NCI-H1417 treated with DMSO at 0.1 percent for 48 hours (cell line): ENCODE measurements at regions not wholly inside any gene's neighbourhood (a gene's known extent, or its start where the extent isn't known, plus 50 kb on each side); places are given as distances from the start of the nearest gene placed in this dataset.

ENCODE experiments used
- DNase-seq: peaks from one replicate; lab custom pipeline; 2025; lab: John Stamatoyannopoulos, UW

GRCh38 chr11:19560156-19560555 lies 152.5 kb upstream of the NAV2 start:
- no peak for DNase-seq

- DNase-seq: no peak
Observed at GRCh38 chr11:19559746-19560145, 152.9 kb upstream of the NAV2 start.

DNA sequence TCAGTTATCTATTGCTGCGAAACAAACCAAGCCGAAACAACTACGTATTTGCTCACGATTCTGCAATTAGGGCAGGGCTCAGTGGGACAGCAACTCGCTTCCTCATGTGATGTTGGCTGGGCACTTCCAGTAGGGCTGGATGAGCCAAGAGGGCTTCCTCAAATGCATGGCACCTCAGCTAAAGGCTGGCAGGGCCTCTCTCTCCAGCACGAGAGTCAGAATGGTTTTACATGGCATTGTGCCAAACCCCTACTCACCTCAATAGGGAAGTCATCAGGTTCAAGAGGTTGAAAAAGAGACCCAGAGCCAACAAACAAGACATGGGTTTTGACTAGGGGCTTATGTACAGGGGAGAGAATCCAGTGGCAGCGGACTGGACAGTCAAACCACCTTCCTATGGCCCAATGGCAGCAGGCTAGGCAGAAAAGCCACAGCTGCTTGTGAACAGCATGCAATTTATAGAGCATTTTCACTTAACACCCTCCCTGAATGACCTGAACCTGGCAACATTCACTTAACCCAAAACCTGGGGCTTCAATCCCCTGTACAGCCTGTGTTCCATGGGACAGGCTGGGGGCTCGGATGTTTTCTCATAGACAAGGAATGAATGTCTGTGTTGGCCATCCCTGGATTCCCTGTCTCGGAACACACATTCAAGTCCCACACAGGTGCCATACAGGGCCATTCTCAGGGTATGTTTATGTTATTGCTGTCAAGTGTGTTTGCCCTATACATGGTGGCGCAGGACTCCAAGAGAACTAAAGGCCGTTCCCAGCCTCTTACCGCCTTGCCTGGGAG lies 154.2 kb upstream of the NAV2 start:
- no peak for DNase-seq

DNA sequence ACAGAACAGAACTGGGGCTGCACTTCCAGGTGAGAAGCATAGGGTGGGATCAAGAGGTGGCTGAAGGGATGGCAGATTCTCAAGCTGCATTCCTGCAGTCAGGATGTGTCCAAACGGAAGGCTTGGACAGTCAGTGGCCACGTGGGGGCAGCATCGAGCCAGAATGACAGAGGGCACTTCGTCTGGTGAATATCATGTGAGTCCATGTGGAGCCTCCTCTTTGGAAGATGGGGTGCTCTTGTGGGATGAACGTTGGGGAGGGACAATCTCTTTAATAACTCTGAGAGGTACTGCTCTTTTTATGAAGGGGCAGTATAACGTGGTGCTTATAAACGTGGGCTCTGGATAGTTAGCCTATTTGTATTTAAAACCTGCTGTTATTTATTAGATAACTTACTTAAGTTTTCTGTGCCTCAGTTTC lies 154.9 kb upstream of the NAV2 start:
- DNase-seq: no peak

GRCh38 chr11:19557185-19557584 lies 155.5 kb upstream of the NAV2 start:
- no peak for DNase-seq

DNA sequence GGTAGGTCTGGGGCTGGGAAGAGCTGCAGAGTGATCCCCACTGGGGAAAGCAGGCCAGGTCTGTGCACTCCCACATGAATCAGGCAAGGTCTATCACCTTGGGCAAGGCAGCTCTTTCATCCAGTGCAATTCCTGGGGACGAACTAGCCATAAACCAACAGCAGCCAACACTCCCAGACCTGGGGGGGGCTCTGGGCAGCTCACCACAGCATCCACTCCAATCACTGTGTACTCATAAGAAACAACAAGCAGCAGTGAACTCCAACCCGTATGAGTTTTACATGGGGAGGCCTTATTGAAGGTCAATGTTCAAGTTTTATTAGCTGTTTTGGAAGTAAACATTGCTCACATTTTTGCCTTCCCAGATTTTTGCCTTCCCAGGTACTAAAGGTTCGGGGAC lies 157.4 kb upstream of the NAV2 start:
- no peak for DNase-seq

GRCh38 chr11:19553683-19554333 lies 158.8 kb upstream of the NAV2 start:
- peak; percentile 5 for DNase-seq

GRCh38 chr11:19552656-19553260 lies 159.9 kb upstream of the NAV2 start:
- DNase-seq: no peak

DNA sequence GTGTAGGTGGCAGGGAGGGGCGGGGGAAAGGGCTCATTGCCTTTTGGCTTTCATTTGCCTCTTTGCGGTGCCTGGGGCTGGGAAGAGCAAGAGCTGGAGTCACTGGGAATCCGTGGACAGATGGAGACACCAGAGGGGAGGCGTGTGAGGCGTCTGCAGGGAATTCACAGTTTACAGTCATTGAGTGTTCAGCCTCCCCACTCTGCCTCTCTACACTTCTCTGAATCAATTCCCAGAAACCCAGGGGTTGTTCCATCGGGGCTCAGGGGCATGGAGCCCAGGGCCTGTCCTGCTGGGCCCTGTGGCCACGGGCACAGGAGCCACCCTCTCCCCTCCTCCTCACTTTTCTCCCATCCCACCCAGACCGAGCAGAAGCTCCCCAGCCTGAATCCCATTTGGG lies 160.5 kb upstream of the NAV2 start:
- no peak for DNase-seq

GRCh38 chr11:19551457-19551856 lies 161.2 kb upstream of the NAV2 start:
- no peak for DNase-seq

DNA sequence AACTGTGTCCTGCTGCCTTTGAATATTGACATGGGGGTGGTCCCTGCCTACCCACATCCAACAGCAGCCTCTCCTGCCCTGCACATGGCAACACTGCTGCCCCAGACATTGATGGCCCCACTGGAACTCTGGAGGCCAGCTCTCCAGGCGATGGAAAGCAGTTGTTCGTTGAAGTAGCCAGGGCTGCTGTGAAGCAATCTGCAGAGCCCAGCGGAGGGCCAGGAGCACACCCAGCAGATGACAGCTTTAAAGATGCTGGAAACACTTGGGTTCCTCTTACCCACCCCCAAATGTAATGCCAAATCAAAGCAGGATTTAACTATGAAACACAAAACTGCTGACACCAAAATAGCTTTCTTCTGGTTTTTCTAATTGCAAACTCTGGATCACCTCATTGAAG lies 165.6 kb upstream of the NAV2 start:
- DNase-seq: no peak

GRCh38 chr11:19546325-19546724 lies 166.3 kb upstream of the NAV2 start:
- DNase-seq: no peak

GRCh38 chr11:19541521-19542049 lies 171.1 kb upstream of the NAV2 start:
- no peak for DNase-seq

DNA sequence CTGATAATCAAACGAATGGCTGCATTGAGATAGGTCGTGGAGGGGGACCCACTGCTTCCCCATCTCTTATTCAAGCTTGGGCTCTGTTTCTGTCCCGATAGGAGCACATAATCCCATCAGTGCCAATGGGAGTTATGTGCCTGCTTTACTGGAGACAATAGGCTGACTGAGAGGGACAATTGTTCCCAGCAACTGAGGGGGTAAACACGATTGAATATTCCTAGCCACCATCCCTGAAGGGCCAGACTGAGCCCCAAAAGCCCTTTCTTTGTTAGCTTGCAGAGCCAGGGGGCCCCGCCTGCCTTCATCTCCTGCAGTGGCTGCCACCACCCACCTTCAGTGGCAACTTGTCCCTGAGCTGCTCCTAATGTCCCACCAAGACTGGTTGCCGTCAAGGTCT lies 172.8 kb upstream of the NAV2 start:
- DNase-seq: no peak

GRCh38 chr11:19537803-19538453 lies 174.7 kb upstream of the NAV2 start:
- DNase-seq: no peak

DNA sequence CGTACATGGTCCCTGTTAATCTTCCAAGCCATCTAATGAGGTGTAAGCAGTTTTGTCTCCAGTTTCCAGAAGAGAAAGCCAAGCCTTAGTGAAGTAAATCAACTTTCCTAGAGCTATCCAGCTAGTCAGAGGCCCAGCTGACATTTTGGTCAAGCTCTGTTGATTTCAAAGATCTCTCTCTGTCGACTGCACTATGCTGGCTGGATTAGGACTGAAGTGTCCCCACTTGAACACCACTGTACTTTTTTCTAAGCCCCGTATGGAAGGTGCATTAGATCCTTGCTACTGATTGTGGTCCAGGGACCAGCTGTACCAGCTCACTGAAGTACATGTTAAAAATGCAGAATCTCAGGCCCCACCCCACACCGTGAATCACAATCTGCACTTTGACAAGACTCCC lies 176.5 kb upstream of the NAV2 start:
- DNase-seq: no peak

DNA sequence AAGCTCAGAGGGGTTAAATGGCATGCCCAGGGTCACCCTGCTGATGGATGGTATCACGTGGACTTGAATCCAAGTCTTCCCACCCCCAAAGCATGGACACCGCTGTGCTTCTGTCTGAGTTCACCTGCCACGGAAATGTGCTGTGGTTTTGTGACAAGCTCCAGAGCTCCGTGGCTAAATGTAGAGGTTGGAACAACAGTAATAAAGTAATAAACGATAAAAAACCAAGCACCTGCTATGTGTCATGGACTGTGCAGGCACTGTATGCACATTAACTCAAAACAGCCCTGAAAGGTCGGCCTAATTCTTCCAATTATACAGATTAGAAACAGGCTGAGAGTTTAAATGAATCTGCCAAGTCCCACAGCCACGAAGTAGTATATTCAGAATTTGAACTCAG lies 182.1 kb upstream of the NAV2 start:
- no peak for DNase-seq

GRCh38 chr11:19526119-19526518 lies 186.5 kb upstream of the NAV2 start:
- DNase-seq: no peak

GRCh38 chr11:19525714-19526113 lies 186.9 kb upstream of the NAV2 start:
- no peak for DNase-seq

DNA sequence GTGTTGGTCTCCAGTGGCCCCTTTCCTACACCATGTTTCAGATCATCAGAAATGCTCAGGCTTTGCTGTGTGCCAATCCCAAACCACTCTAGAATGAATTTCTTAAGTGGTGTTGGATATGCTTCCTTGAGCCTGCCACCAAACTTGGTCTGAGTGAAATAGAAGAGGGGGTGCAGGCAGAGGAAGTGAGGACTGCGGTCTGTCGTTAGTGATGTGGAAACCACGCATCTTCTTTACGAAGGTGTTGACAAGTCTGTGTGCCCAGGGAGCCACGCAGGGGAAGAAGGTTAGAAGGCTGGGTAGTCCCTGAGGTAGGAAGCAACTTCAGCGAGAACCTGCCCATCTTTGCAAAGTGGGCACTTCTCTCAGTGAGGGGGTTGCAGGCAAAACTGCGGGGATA lies 187.4 kb upstream of the NAV2 start:
- DNase-seq: no peak

- no peak for DNase-seq
Observed at GRCh38 chr11:19524171-19524671, 188.4 kb upstream of the NAV2 start.

DNA sequence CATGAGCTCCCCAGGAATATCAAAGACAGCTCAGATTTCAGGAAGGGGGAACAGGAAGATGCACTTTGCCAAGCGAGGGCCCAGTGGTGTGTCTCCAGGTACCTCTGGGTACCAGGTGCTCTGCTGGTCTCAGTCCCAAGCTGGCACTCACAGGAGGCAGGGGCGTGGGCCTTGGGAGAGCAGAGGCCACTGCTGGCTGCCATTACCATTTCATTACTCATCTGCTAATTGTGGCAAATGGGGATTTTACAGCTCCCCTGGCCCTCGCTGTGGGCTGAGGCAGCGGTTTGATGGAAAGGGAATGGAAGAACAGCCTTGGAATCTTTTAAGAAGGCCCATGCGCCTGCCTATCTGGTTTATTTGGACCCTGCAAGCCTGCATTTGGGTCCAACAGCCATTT lies 192.0 kb upstream of the NAV2 start:
- no peak for DNase-seq
